ENCODE measurements at regions not wholly inside any gene's neighbourhood (a gene's known extent, or its start where the extent isn't known, plus 50 kb on each side); places are given as distances from the start of the nearest gene placed in this dataset.

DNA sequence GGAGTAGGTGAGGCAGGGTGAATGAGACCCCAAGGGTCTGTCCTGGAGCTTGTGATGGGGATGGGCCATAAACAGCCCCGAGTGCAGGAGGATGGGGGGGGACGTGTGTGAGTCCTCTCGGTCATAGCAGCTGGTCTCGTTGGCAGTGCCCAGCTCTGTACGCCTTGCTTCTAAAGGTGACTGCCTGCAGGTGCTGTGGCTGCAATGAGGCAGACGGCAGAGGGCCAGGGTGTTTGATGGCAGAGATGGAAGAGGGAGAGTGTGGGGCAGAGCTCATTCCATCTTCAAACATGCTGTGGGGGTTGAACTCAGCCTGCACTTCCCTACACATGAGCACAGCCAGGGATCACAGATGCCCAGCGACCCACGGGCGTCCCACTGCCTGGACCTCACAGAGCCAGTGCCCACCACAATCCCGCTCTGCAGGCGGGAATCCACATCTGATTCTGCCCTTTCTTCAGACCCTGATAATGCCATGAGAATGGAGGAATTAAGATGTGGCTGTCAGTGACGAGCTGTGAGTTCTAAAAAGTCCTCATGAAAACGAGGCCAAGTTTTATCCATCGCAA is 123.3 kb upstream of the CDH4 start:
- H3K27ac Mint-ChIP-seq = no peak overlapping the region
- no peaks in the 10 kb centered on the region for H3K9me3 ChIP-seq (ENCODE audit: control insufficient read depth, low read length, poor library complexity, severe bottlenecking)
- H3K4me1 Mint-ChIP-seq = peaks cover 2% of the 10 kb centered on the region
- H3K27me3 Mint-ChIP-seq = peaks cover 37% of the 10 kb centered on the region
- DNase-seq (no peak), ATAC-seq (no peak)
- no peak overlapping the region for H3K4me3 Mint-ChIP-seq
- H3K36me3 Mint-ChIP-seq (ENCODE audit: low read depth) = no peaks in the 10 kb centered on the region

DNA sequence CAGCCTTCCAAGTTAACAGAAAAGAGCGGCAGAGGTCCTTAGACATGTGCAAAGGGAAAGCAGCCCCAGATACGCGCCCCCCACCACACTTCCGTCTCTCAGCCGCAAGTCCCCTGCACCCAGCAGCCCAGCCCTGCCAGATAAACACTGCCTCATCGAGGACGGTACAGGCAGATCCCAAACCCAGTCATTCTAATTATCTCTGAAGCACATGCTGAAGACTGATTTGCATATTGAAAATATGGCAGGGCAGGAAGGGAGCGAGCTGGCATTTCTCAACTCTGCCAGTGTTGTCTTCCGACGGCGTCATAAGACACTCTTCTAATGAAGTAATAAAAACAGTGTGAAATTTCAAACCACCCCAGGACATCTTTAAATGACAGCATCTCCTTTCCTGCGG is 122.8 kb upstream of the CDH4 start:
- Mint-ChIP-seq H3K27ac (no peak overlapping the region), H3K27me3 (peaks cover 40% of the 10 kb centered on the region), H3K36me3 (ENCODE audit: low read depth) (no peaks in the 10 kb centered on the region), H3K4me3 (no peak overlapping the region), H3K4me1 (peaks cover 2% of the 10 kb centered on the region)
- H3K9me3 ChIP-seq (ENCODE audit: control insufficient read depth, low read length, poor library complexity, severe bottlenecking) = no peaks in the 10 kb centered on the region
- ATAC-seq (no peak), DNase-seq (no peak)

DNA sequence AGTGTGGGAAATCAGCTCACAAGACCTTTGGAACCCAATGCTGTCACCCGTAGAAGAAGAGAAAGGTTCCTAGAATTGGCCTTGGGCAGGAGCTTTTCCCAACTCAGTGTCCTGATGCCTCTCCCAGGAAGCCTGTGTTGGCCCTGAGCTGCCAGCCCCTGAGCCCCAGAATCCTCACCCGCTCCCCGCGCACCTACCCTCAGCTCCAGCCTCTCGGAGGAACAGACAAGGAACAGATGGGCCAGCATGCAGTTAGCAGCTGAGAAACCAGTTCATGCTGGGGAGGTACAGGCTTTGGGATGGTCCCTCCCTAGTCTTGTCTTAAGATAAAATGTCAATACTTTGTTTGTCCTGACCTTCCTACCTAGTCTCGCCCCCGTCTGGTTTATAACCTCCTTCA is 121.9 kb upstream of the CDH4 start:
- ATAC-seq = no peak
- Mint-ChIP-seq H3K4me1 (peaks cover 2% of the 10 kb centered on the region), H3K4me3 (no peak overlapping the region), H3K27me3 (peaks cover 48% of the 10 kb centered on the region), H3K36me3 (ENCODE audit: low read depth) (no peaks in the 10 kb centered on the region), H3K27ac (no peak overlapping the region)
- DNase-seq = no peak
- H3K9me3 ChIP-seq (ENCODE audit: control insufficient read depth, low read length, poor library complexity, severe bottlenecking) = no peaks in the 10 kb centered on the region

DNA sequence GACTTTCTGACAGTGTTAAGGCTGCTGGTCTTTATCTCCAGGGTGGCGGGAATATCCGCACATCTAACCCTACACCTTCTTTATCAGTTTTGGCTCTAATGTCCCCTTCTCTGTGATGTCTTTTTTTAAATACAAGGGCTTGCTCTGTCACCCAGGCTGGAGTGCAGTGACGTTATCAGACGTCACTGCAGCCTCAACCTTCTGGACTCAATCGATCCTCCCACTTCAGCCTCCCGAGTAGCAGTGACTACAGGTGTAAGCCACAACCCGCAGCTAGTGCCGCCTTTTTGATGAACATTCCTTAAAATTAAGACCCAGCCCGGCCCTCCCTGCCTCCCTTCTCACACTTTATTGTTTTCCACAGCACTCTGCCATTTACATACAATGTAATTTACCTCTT is 120.1 kb upstream of the CDH4 start:
- DNase-seq = no peak
- Mint-ChIP-seq H3K4me1 (peaks cover 2% of the 10 kb centered on the region), H3K4me3 (no peak overlapping the region), H3K36me3 (ENCODE audit: low read depth) (no peaks in the 10 kb centered on the region), H3K27ac (no peak overlapping the region), H3K27me3 (peaks cover 55% of the 10 kb centered on the region)
- no peaks in the 10 kb centered on the region for H3K9me3 ChIP-seq (ENCODE audit: control insufficient read depth, low read length, poor library complexity, severe bottlenecking)
- no peak for ATAC-seq

DNA sequence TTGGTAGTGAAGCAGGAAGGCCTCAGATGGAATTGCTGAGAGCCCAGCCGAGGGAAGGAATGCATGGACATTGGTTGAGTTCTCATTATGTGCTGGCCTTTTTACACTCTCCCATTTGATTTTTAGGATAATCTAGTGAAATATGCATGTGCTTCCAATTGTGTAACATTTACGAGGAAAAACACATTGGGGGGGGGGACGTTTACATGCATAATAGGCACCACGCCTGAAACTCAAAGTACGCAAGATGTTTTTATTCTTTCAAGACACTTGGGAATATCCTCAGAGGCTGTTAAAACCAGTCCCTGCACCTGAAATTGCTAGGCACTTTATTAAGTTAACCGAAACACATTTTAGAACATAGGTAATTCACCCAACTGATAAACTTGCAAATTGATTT is 118.5 kb upstream of the CDH4 start:
- H3K4me3 Mint-ChIP-seq = no peak overlapping the region
- ATAC-seq = no peak
- DNase-seq = no peak
- H3K4me1 Mint-ChIP-seq = peaks cover 2% of the 10 kb centered on the region
- H3K27me3 Mint-ChIP-seq = peaks cover 55% of the 10 kb centered on the region
- H3K36me3 Mint-ChIP-seq (ENCODE audit: low read depth) = no peaks in the 10 kb centered on the region
- H3K9me3 ChIP-seq (ENCODE audit: control insufficient read depth, low read length, poor library complexity, severe bottlenecking) = no peaks in the 10 kb centered on the region
- no peak overlapping the region for H3K27ac Mint-ChIP-seq

DNA sequence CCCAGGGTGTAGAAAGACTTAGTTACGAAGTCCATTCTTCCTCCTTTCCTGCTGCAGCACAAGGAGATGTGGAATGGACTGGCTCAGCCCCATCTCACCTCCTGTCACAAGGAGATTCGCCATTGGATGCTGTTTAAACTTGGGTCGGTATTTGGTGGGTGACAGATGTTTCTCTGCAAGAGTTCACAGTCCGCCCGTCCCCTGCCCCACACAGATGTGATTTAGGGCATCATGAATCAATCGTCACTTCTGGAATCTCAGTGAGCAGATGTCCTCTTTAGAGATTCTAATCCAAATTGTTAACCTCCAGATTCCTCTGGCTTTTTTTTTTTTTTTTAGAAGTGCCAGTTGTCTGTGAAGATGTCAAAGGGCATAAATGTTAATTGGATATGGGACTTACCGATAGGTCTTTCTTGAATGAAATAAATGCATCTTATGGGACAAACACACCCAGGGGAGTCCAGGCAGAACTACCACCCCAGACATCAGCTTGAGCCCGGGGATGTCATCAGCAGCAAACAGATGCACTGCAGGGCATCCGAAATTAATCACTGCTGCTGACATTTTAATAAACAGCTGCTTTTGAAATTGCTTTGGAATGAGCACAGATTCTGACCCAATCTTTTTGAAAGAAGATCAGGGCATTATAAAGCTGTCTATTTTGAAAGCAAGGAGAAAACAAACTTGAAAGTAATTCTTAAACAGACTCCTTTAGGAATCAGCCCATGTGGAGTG is 117.6 kb upstream of the CDH4 start:
- peaks cover 55% of the 10 kb centered on the region for H3K27me3 Mint-ChIP-seq
- no peaks in the 10 kb centered on the region for H3K9me3 ChIP-seq (ENCODE audit: control insufficient read depth, low read length, poor library complexity, severe bottlenecking)
- no peaks in the 10 kb centered on the region for H3K36me3 Mint-ChIP-seq (ENCODE audit: low read depth)
- no peak overlapping the region for H3K27ac Mint-ChIP-seq
- no peak overlapping the region for H3K4me3 Mint-ChIP-seq
- H3K4me1 Mint-ChIP-seq = no peaks in the 10 kb centered on the region
- ATAC-seq = no peak
- no peak for DNase-seq

DNA sequence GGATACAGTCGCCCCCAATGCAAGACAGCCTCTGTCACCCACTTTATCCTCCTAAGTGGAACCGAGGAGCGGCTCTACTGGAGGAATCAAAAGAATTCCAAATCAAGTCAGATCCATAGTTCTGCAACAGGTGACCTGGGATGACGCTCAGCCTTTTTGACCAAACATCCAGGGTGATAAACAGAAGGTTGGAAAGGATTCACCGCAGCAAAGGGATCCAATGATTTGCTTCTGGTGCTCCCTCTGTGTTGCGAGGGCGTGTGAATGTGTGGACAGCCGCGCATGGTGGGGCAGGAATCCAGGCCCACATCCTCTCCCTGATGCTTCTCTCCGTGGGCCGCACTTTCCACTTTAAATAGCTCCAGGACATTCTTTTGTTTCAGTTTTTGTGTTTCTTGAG is 116.8 kb upstream of the CDH4 start:
- H3K36me3 Mint-ChIP-seq (ENCODE audit: low read depth) = no peaks in the 10 kb centered on the region
- no peaks in the 10 kb centered on the region for H3K4me1 Mint-ChIP-seq
- H3K27ac Mint-ChIP-seq = no peak overlapping the region
- ATAC-seq (no peak), DNase-seq (no peak)
- peaks cover 53% of the 10 kb centered on the region for H3K27me3 Mint-ChIP-seq
- no peak overlapping the region for H3K4me3 Mint-ChIP-seq
- H3K9me3 ChIP-seq (ENCODE audit: control insufficient read depth, low read length, poor library complexity, severe bottlenecking) = no peaks in the 10 kb centered on the region

DNA sequence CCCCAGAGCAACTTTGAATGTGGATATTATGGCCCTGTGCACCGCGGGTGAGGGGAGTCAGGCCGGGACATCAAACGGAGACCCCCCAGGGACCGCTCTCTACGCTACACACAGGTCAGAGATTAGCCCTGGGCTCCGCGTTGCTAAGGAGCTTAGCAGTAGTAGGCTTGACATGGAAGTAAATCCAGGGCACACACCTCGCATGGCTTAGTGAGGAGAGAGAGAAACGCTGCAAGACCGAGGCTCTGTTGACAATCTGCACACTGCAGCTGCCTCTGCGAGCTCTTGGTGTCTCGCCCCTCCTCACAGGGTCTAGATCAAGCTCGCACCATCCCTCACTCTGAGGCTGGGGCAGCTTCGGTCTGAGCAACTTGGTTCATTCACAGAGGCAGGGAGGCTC is 116.1 kb upstream of the CDH4 start:
- H3K27ac Mint-ChIP-seq = no peak overlapping the region
- H3K27me3 Mint-ChIP-seq = peaks cover 49% of the 10 kb centered on the region
- no peaks in the 10 kb centered on the region for H3K9me3 ChIP-seq (ENCODE audit: control insufficient read depth, low read length, poor library complexity, severe bottlenecking)
- ATAC-seq (no peak), DNase-seq (no peak)
- H3K36me3 Mint-ChIP-seq (ENCODE audit: low read depth) = no peaks in the 10 kb centered on the region
- no peaks in the 10 kb centered on the region for H3K4me1 Mint-ChIP-seq
- H3K4me3 Mint-ChIP-seq = no peak overlapping the region

DNA sequence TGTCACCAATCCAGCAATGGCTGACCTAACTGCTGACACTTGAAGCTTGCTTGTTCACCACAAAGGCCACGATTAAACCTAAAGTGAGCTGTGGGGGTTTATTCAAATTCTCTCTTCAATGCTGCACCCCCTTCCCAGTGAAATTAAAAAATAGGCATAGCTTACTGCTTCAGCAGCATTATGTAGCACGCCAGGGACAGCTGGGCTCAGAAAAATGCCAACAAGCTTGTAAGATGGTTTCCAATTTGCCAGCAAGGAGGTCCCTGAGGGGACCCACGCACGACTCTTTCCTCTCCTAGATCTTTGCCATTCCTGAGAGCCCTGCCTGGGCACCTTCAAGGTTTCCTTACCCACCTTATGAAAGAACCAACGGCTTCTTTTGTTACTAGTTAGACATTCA is 113.5 kb upstream of the CDH4 start:
- DNase-seq (no peak), ATAC-seq (no peak)
- Mint-ChIP-seq H3K4me1 (no peaks in the 10 kb centered on the region), H3K36me3 (ENCODE audit: low read depth) (no peaks in the 10 kb centered on the region), H3K27me3 (peaks cover 25% of the 10 kb centered on the region), H3K27ac (no peak overlapping the region), H3K4me3 (no peak overlapping the region)
- H3K9me3 ChIP-seq (ENCODE audit: control insufficient read depth, low read length, poor library complexity, severe bottlenecking) = no peaks in the 10 kb centered on the region

DNA sequence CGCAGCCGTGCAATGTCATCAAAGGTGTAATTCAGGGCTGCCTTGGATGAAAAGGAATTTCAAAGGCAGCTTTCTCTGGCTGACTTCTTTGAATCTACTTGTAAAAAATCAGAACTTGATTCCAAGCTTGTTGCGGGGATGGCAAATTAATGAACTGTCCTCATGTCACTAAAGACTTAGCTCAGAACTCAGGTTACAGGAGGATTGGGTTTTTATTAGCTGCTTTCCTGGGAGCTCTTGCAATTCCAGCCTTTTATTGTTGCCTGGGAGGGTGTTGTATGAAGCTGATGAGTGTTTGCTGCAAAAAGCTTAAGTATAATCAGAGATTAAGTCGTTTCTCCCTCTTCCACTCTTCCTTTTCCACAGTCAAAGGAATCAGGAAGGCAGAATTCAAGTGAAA is 113.0 kb upstream of the CDH4 start:
- H3K27ac Mint-ChIP-seq = no peak overlapping the region
- H3K4me1 Mint-ChIP-seq = no peaks in the 10 kb centered on the region
- no peak overlapping the region for H3K4me3 Mint-ChIP-seq
- no peaks in the 10 kb centered on the region for H3K9me3 ChIP-seq (ENCODE audit: control insufficient read depth, low read length, poor library complexity, severe bottlenecking)
- no peaks in the 10 kb centered on the region for H3K36me3 Mint-ChIP-seq (ENCODE audit: low read depth)
- DNase-seq (no peak), ATAC-seq (no peak)
- H3K27me3 Mint-ChIP-seq = peaks cover 25% of the 10 kb centered on the region

DNA sequence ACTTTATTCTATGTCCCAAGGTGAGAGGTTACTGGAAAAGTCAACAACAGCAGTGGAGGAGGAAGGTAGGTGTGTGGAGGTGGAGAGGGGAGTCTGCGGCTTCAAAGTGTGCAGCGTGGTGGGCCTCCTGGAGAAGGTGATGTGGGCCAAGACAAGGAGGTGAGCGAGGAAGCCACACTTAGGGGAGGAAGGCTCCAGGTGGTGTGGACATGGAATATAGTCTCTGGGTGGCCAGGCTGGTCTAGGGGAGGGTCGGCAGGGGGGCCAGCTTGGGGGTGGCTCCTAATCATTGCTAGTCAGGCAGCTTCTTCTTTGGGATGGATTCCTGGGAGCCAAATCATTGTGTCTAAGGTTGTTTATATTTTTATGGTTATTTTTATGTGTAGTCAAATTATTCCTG is 111.5 kb upstream of the CDH4 start:
- DNase-seq = no peak
- H3K27me3 Mint-ChIP-seq = peaks cover 9% of the 10 kb centered on the region
- H3K4me3 Mint-ChIP-seq = no peak overlapping the region
- no peak for ATAC-seq
- no peaks in the 10 kb centered on the region for H3K36me3 Mint-ChIP-seq (ENCODE audit: low read depth)
- H3K27ac Mint-ChIP-seq = no peak overlapping the region
- H3K9me3 ChIP-seq (ENCODE audit: control insufficient read depth, low read length, poor library complexity, severe bottlenecking) = no peaks in the 10 kb centered on the region
- H3K4me1 Mint-ChIP-seq = no peaks in the 10 kb centered on the region

DNA sequence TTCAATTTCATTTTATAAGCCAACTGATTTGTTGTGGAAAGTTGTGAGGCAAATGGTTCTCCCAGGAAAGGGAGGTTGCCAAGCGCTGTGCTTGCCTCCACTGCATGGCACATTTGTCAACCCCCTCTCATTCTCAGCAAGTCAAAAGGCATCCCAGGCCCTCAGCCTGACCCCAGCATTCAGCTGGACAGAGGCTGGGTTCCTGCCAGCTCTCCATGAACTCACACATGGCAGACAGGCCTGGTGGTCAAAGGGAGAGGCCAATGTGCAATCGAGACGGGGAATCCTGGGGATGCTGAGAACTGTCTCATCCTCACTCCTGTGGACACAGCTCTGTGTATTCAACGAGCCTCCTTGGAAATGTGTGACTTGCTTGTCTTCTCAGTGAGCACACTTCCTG is 106.0 kb upstream of the CDH4 start:
- DNase-seq = no peak
- no peak for ATAC-seq
- Mint-ChIP-seq H3K4me3 (no peak overlapping the region), H3K27ac (no peak overlapping the region), H3K4me1 (no peaks in the 10 kb centered on the region), H3K36me3 (ENCODE audit: low read depth) (no peaks in the 10 kb centered on the region), H3K27me3 (peaks cover 4% of the 10 kb centered on the region)
- no peaks in the 10 kb centered on the region for H3K9me3 ChIP-seq (ENCODE audit: control insufficient read depth, low read length, poor library complexity, severe bottlenecking)

DNA sequence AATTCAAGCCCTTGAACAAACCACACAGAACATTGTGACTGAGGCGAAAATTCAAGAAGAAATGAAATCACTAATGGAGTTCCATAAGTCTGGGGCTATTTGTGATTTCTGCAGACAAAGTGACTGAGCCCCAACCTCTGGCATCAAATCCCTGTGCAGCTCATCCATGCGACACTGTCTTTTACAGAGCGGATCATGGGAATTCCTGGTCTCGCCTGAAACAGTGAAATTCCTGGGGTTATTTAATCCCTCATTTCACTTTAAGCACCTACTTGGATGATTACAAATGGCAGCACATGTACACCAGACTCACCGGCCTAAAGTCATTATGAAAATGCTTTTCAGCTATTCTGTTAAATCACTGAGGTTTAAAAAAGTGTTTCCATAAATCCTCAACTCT is 102.4 kb upstream of the CDH4 start:
- H3K9me3 ChIP-seq (ENCODE audit: control insufficient read depth, low read length, poor library complexity, severe bottlenecking) = no peaks in the 10 kb centered on the region
- no peaks in the 10 kb centered on the region for H3K4me1 Mint-ChIP-seq
- no peak overlapping the region for H3K4me3 Mint-ChIP-seq
- peaks cover 2% of the 10 kb centered on the region for H3K36me3 Mint-ChIP-seq (ENCODE audit: low read depth)
- DNase-seq (no peak), ATAC-seq (no peak)
- no peak overlapping the region for H3K27ac Mint-ChIP-seq
- peaks cover 4% of the 10 kb centered on the region for H3K27me3 Mint-ChIP-seq

DNA sequence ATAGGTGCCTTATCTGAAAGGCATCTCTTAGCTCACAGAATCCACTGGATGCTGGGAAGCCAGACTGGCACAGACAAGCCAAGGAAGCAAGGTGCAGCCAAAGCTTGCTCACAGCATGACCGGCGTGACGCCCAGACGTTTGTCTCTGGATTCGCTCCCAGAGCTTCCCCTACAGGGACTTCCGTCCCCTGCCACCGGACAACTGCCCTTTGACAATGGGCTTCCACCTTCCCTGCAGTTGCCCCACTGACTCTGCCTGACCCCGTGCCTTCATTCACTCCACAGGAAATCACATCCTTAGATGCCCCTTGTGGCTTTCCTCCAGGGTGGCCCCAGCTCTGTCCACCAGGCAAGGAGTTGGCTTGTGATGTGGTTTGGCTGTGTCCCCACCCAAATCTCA is 94.8 kb upstream of the CDH4 start:
- ATAC-seq (no peak), DNase-seq (no peak)
- no peaks in the 10 kb centered on the region for H3K9me3 ChIP-seq (ENCODE audit: control insufficient read depth, low read length, poor library complexity, severe bottlenecking)
- Mint-ChIP-seq H3K27ac (no peak overlapping the region), H3K36me3 (ENCODE audit: low read depth) (peaks cover 2% of the 10 kb centered on the region), H3K4me1 (no peaks in the 10 kb centered on the region), H3K4me3 (no peak overlapping the region), H3K27me3 (peaks cover 7% of the 10 kb centered on the region)
